Keratinocyte (primary cell): ENCODE measurements at regions not wholly inside any gene's neighbourhood (a gene's known extent, or its start where the extent isn't known, plus 50 kb on each side); places are given as distances from the start of the nearest gene placed in this dataset.
"Not testable (repeated sequence)": the region's sequence is repeated elsewhere in the genome, so short reads cannot be mapped to it uniquely, and the experiment has no call there.

ENCODE experiments used
- DNase-seq: peaks from one replicate; pipeline ENCODE4 v3.0.0-alpha.2; 2011; ENCODE audit warnings: low read depth, missing footprints, low spot score
- FAIRE-seq: peaks from 2 replicates; lab custom pipeline; 2011; peaks lifted over from hg19 to GRCh38; lab: Jason Lieb, UNC
- H2AFZ ChIP-seq: 2 replicates; pipeline ENCODE4 v1.6.0; 2012; ENCODE audit warnings: low read length, control low read depth, inconsistent platforms; ENCODE audit not compliant: control insufficient read depth
- H3K27ac ChIP-seq: 2 replicates; pipeline ENCODE4 v1.5.1; 2011; ENCODE audit warnings: low read length; ENCODE audit not compliant: control insufficient read depth, insufficient read depth
- H3K27me3 ChIP-seq: 3 replicates; pipeline ENCODE4 v1.6.0; 2011; ENCODE audit warnings: low read length; ENCODE audit not compliant: control insufficient read depth, insufficient read depth; ENCODE audit errors: extremely low read depth
- H3K36me3 ChIP-seq, 2 experiments: 2 replicates in 1 of 2; 3 replicates in 1 of 2; pipeline ENCODE4 v1.5.1; 2011; ENCODE audit warnings: low read length in 2 of 2, mild to moderate bottlenecking in 1 of 2; ENCODE audit not compliant: control insufficient read depth in 2 of 2, insufficient read depth in 2 of 2; ENCODE audit errors: extremely low read depth in 1 of 2
- H3K4me1 ChIP-seq: 3 replicates; pipeline ENCODE4 v1.5.1; 2011; ENCODE audit warnings: low read length; ENCODE audit not compliant: control insufficient read depth, insufficient read depth; ENCODE audit errors: extremely low read depth
- H3K4me2 ChIP-seq: 3 replicates; pipeline ENCODE4 v1.6.0; 2011; ENCODE audit warnings: low read depth, low read length; ENCODE audit not compliant: control insufficient read depth, insufficient read depth; ENCODE audit errors: extremely low read depth
- H3K4me3 ChIP-seq, 3 experiments: fragments of 200-600 bp in 1 of 3; sonication (generic) in 1 of 3; 2 replicates in 2 of 3; 3 replicates in 1 of 3; pipeline ENCODE4 v1.5.1; 2011 to 2016; ENCODE audit warnings: low read length in 3 of 3, mild to moderate bottlenecking in 3 of 3, control low read depth in 2 of 3, inconsistent platforms in 1 of 3, low read depth in 1 of 3, mixed read lengths in 1 of 3, mixed run types in 1 of 3, moderate library complexity in 1 of 3; ENCODE audit not compliant: control insufficient read depth in 2 of 3, insufficient read depth in 2 of 3; ENCODE audit errors: extremely low read depth in 1 of 3
- H3K79me2 ChIP-seq: 2 replicates; pipeline ENCODE4 v1.6.0; 2012; ENCODE audit warnings: low read length; ENCODE audit not compliant: control insufficient read depth, insufficient read depth
- H3K9ac ChIP-seq: 3 replicates; pipeline ENCODE4 v1.6.0; 2011; ENCODE audit warnings: low read length; ENCODE audit not compliant: control insufficient read depth, insufficient read depth; ENCODE audit errors: extremely low read depth
- H3K9me1 ChIP-seq: 3 replicates; pipeline ENCODE4 v1.6.0; 2011; ENCODE audit warnings: low read length; ENCODE audit not compliant: control insufficient read depth, insufficient read depth; ENCODE audit errors: extremely low read depth
- H3K9me3 ChIP-seq: 2 replicates; pipeline ENCODE4 v1.5.1; 2012; ENCODE audit warnings: low read depth, low read length; ENCODE audit not compliant: control insufficient read depth
- H4K20me1 ChIP-seq: 3 replicates; pipeline ENCODE4 v1.6.0; 2011; ENCODE audit warnings: low read length; ENCODE audit not compliant: control insufficient read depth, insufficient read depth; ENCODE audit errors: extremely low read depth
- CTCF ChIP-seq, 3 experiments: IDR thresholded peaks in 1 of 3; conservative IDR thresholded peaks in 1 of 3; optimal IDR thresholded peaks in 1 of 3; 2 replicates in 2 of 3; 3 replicates in 1 of 3; pipeline versions ENCODE3 to v1.5.1; 2011; ENCODE audit warnings: low read length in 3 of 3, mild to moderate bottlenecking in 3 of 3, moderate library complexity in 2 of 3, control low read depth in 1 of 3, inconsistent platforms in 1 of 3; ENCODE audit not compliant: insufficient read depth in 2 of 3; ENCODE audit errors: extremely low read depth in 1 of 3
- EZH2 ChIP-seq: IDR thresholded peaks from one replicate; pipeline ENCODE4 v1.6.1; 2012; ENCODE audit warnings: inconsistent platforms, mild to moderate bottlenecking, low read length, moderate library complexity
- dilution Hi-C: fragments of 300-500 bp; cut with MboI; formaldehyde crosslinking; loops from one replicate; pipeline ENCODE4 v1.7.0; 2020; ENCODE audit warnings: low sequenced_read_pairs; ENCODE audit not compliant: extremely low pct_ligation_motif_present

- FAIRE-seq (no peak), DNase-seq (no peak)
- Histone ChIP-seq H3K4me2 (no peak overlapping the region), H3K9me1 (no peaks in the 10 kb centered on the region), H3K36me3 (no peaks in the 10 kb centered on the region), H4K20me1 (no peaks in the 10 kb centered on the region), H3K4me1 (no peaks in the 10 kb centered on the region), H3K9ac (no peak overlapping the region), H3K4me3 (no peak overlapping the region), H3K79me2 (no peaks in the 10 kb centered on the region), H3K27ac (no peak overlapping the region), H2AFZ (no peak overlapping the region), H3K27me3 (no peaks in the 10 kb centered on the region), H3K9me3 (no peaks in the 10 kb centered on the region)
- dilution Hi-C loops, result no loop called here
- TF ChIP-seq CTCF (optimal IDR thresholded peaks at IDR 0.05 in 1 of 3, IDR thresholded peaks at IDR 0.05 in 1 of 3, conservative IDR thresholded peaks at IDR 0.05 in 1 of 3; ENCODE audit: extremely low read depth in 1 of 3, insufficient read depth in 2 of 3, low read length in 3 of 3) (no peak), EZH2 (no peak)
These were observed 555.1 kb upstream of the ID2 start for GRCh38 chr2:8126783-8127182.

- H3K9me3 ChIP-seq, H4K20me1 ChIP-seq, dilution Hi-C loops, H3K9me1 ChIP-seq, H3K27me3 ChIP-seq, H3K4me3 ChIP-seq, H2AFZ ChIP-seq, H3K4me2 ChIP-seq, H3K9ac ChIP-seq, H3K36me3 ChIP-seq, H3K4me1 ChIP-seq, H3K79me2 ChIP-seq, H3K27ac ChIP-seq, FAIRE-seq, DNase-seq: not testable (repeated sequence)
These were observed 550.4 kb upstream of the ID2 start for GRCh38 chr2:8131423-8131822.

DNA sequence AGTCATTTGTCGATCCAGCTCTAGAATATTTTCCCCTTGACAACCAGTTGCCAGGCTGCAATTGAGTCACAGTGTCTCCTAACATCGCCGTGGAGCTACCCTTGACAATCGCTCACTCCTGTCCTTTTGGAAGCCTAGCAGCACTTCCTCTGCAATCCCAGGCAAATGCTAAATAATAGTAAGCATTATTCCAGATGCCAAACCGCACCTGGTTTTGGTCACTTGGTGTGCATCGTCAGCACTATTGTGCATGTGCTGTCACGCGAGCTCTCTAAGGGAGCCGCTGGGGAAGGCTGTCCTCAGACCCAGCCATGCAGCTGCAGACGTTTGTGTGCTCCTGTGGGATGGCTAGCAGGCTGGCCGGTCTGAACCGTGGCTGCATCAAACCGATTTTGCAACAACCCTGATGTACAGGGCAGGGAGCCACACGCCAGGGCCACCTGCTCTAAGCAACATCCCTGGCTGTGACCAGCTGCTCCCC, 549.5 kb upstream of the ID2 start:
- H3K4me3 ChIP-seq, result no peak overlapping the region
- FAIRE-seq (no peak), DNase-seq (no peak)
- no peak overlapping the region for H3K4me2 ChIP-seq
- H2AFZ ChIP-seq, result no peak overlapping the region
- no peak overlapping the region for H3K9ac ChIP-seq
- peaks cover 9% of the 10 kb centered on the region for H3K27me3 ChIP-seq
- dilution Hi-C loops, result no loop called here
- no peaks in the 10 kb centered on the region for H4K20me1 ChIP-seq
- no peaks in the 10 kb centered on the region for H3K79me2 ChIP-seq
- H3K4me1 ChIP-seq, result no peaks in the 10 kb centered on the region
- H3K36me3 ChIP-seq, result no peaks in the 10 kb centered on the region
- no peak overlapping the region for H3K27ac ChIP-seq
- no peaks in the 10 kb centered on the region for H3K9me1 ChIP-seq
- TF ChIP-seq CTCF (optimal IDR thresholded peaks at IDR 0.05 in 1 of 3, IDR thresholded peaks at IDR 0.05 in 1 of 3, conservative IDR thresholded peaks at IDR 0.05 in 1 of 3; ENCODE audit: extremely low read depth in 1 of 3, insufficient read depth in 2 of 3, low read length in 3 of 3) (no peak), EZH2 (no peak)
- no peaks in the 10 kb centered on the region for H3K9me3 ChIP-seq
